DND-41 (cell line): ENCODE measurements at regions not wholly inside any gene's neighbourhood (a gene's known extent, or its start where the extent isn't known, plus 50 kb on each side); places are given as distances from the start of the nearest gene placed in this dataset.

Experiments
- EZH2 ChIP-seq: IDR thresholded peaks from 3 replicates; pipeline ENCODE4 v1.6.1; 2012; ENCODE audit warnings: borderline replicate concordance, low read depth, mild to moderate bottlenecking, moderate library complexity, low read length, inconsistent platforms; ENCODE audit not compliant: severe bottlenecking
- TF ChIP-seq, protein P1 (sequence below): IDR thresholded peaks from 2 replicates; pipeline ENCODE4 v1.5.1; 2012; ENCODE audit warnings: borderline replicate concordance, low read length, moderate library complexity, mild to moderate bottlenecking; ENCODE audit not compliant: poor library complexity, severe bottlenecking; ENCODE audit errors: extremely low read depth

DNA sequence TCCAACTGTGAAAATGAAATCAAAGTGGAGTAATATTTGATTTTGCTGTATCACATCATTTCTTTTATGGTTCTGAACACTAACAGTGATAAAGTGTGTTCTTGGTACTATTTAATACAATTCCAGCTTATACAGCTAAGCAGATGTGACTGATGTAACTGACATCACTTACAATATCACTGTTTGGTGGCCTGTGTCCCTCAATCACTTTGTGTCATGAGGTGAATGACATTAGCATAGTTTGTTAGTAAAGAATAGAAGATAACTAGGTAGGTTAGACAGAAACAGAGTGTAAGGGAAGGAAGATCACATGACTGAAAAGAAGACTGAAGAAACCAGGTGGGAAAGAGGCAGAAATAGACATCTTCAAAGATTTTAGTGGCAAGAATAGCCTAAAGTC is 138.7 kb downstream of the AQP9 start:
- TF ChIP-seq, protein P1, sequence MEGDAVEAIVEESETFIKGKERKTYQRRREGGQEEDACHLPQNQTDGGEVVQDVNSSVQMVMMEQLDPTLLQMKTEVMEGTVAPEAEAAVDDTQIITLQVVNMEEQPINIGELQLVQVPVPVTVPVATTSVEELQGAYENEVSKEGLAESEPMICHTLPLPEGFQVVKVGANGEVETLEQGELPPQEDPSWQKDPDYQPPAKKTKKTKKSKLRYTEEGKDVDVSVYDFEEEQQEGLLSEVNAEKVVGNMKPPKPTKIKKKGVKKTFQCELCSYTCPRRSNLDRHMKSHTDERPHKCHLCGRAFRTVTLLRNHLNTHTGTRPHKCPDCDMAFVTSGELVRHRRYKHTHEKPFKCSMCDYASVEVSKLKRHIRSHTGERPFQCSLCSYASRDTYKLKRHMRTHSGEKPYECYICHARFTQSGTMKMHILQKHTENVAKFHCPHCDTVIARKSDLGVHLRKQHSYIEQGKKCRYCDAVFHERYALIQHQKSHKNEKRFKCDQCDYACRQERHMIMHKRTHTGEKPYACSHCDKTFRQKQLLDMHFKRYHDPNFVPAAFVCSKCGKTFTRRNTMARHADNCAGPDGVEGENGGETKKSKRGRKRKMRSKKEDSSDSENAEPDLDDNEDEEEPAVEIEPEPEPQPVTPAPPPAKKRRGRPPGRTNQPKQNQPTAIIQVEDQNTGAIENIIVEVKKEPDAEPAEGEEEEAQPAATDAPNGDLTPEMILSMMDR: no peak
- no peak for TF ChIP-seq EZH2
